Stimulated activated effector memory CD8-positive, alpha-beta T cell treated with anti-CD3 and anti-CD28 coated beads, Interleukin-12 subunit alpha, Interleukin-12 subunit beta, amount 100 ng/mL, for 72 hours (primary cell): ENCODE measurements at regions not wholly inside any gene's neighbourhood (a gene's known extent, or its start where the extent isn't known, plus 50 kb on each side); places are given as distances from the start of the nearest gene placed in this dataset.

Experiments
- ATAC-seq: fragments of 150-1000 bp; cut with Tn5 transposase; 2 replicates; pipeline ENCODE4 v1.10.0; 2021
- DNase-seq, 2 donors: peaks; one replicate each; pipeline ENCODE4 v3.0.0; 2021 to 2022; ENCODE audit warnings: low spot score in 2 of 2
- H3K27ac Mint-ChIP-seq: one replicate; pipeline ENCODE4 v1.8.0; 2022; ENCODE audit warnings: mild to moderate bottlenecking, mixed read lengths
- H3K36me3 Mint-ChIP-seq: one replicate; pipeline ENCODE4 v1.8.0; 2022; ENCODE audit warnings: mild to moderate bottlenecking, mixed read lengths
- H3K4me1 Mint-ChIP-seq: one replicate; pipeline ENCODE4 v1.8.0; 2022; ENCODE audit warnings: mixed read lengths
- H3K4me3 Mint-ChIP-seq: one replicate; pipeline ENCODE4 v1.8.0; 2022; ENCODE audit warnings: mild to moderate bottlenecking, mixed read lengths
- H3K9me3 Mint-ChIP-seq: one replicate; pipeline ENCODE4 v1.8.0; 2022; ENCODE audit warnings: mixed read lengths

DNA sequence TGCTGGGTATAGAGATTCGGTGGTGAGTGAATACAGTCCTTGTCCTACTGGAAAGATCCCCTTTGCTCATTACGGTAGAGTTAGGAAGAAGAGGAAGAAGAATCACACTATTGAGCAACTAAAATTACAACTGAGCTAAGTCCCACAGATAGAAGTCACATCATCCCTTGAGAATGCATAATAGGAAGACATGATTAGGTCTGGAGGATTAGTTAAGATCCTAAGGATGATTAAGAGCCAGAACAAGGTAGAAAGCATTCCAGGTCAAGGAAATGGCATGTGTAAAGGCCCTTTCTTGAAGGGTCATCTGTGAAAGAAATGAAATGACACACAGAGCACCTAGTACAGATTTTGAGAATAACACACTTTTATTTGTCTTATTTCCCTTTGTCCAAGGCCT lies 503.5 kb downstream of the HAPSTR1 start:
- ATAC-seq = no peak
- Mint-ChIP-seq H3K36me3 (no peaks in the 10 kb centered on the region), H3K4me1 (no peaks in the 10 kb centered on the region), H3K9me3 (peaks cover 6% of the 10 kb centered on the region), H3K27ac (no peak overlapping the region), H3K4me3 (no peak overlapping the region)
- DNase-seq = no peak

DNA sequence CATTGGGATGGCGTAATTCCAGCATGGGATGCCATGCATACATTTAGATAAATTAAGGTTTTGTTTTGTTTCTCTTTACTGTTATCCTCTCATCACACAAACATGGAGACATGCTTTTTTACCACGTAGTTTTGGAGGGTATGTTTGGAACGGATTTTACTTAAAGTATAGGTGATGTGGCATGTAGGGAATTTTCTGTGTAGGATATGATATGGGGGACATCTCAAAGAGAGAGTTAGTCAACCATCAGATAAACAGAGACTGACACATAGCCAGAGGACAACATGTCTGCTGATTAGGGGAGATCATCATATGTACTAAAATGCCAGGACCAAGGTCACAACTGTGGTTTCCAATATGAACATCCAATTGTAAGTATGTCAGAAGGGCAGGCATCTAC lies 503.9 kb downstream of the HAPSTR1 start:
- Mint-ChIP-seq H3K36me3 (no peaks in the 10 kb centered on the region), H3K4me3 (no peak overlapping the region), H3K4me1 (no peaks in the 10 kb centered on the region), H3K27ac (no peak overlapping the region), H3K9me3 (peaks cover 3% of the 10 kb centered on the region)
- DNase-seq (no peak), ATAC-seq (no peak)

DNA sequence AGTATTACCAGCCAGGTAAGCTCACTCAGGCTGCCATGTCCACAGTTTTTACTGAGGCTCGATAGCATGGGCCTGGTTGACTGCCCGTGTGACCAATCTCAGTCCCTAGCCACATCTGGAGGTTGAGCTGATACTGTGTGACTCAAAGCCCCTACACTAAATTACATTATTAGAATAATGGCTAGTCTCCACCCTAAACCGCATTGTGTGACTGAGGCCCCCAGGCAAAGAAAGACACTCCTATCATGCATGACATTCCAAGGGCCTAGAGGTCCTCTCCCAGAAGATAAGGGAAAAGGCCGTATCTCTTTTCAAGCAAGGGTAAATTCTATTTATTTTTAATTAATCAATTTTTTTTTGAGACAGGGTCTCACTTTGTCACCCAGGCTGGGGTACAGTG lies 505.3 kb downstream of the HAPSTR1 start:
- DNase-seq (no peak), ATAC-seq (no peak)
- no peak overlapping the region for H3K27ac Mint-ChIP-seq
- no peaks in the 10 kb centered on the region for H3K36me3 Mint-ChIP-seq
- no peaks in the 10 kb centered on the region for H3K4me1 Mint-ChIP-seq
- H3K9me3 Mint-ChIP-seq = peaks cover 2% of the 10 kb centered on the region
- no peak overlapping the region for H3K4me3 Mint-ChIP-seq

DNA sequence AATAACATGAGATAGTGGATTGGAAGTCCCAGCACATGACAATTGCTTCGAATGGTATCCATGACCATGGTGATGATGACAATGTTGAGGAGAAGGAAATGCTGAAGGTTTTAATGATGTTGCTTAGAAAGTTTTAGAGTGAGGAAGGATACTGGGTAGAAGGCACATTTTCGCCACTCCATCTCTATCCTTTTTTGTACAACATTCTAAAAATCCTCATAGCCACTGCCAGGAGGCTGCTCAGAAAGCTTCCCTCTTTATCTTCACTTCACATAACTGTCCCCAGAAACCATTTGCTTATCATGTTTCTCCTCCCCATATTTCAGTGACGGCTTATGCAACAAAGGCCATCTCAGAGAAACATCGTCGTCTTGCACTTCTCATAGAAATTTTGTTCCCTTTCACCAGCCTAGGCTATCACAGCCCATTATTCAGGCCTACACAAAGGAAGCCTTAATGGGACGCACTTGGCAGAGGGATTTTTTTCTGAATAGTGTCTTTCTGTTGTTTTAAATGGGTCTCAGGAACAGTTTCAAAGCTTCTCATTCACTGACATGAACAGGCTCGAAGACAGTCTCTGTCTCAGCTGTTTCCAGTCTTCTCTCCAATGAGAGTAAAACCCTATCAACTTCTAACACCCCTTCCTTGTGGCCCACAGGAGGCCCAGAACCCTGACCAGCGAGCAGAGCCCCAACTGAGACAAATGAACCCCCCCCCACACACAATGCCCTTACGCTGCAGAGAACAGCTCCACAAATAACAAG lies 506.7 kb downstream of the HAPSTR1 start:
- ATAC-seq (no peak), DNase-seq (no peak)
- H3K4me3 Mint-ChIP-seq = no peak overlapping the region
- no peaks in the 10 kb centered on the region for H3K36me3 Mint-ChIP-seq
- no peak overlapping the region for H3K27ac Mint-ChIP-seq
- H3K9me3 Mint-ChIP-seq = peaks cover 2% of the 10 kb centered on the region
- H3K4me1 Mint-ChIP-seq = no peaks in the 10 kb centered on the region

DNA sequence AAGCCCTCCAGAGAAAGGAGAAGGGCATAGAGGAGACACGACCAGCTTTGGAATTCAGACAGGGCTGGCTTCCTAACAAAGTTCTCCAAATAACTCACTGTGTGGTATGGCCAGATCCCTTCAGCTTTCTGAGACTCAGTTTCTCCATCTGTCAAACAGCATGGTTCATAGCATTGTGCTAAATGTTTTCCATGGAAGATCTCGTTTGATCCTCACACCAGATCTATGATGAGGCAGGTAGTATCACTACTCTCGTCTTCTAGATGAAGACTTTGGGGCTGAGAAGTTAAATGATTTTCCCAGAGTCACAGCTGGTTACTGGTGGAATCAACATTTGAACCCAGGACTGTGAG lies 507.3 kb downstream of the HAPSTR1 start:
- ATAC-seq = no peak
- no peak overlapping the region for H3K27ac Mint-ChIP-seq
- no peak for DNase-seq
- H3K36me3 Mint-ChIP-seq = no peaks in the 10 kb centered on the region
- H3K4me1 Mint-ChIP-seq = no peaks in the 10 kb centered on the region
- peaks cover 2% of the 10 kb centered on the region for H3K9me3 Mint-ChIP-seq
- no peak overlapping the region for H3K4me3 Mint-ChIP-seq

DNA sequence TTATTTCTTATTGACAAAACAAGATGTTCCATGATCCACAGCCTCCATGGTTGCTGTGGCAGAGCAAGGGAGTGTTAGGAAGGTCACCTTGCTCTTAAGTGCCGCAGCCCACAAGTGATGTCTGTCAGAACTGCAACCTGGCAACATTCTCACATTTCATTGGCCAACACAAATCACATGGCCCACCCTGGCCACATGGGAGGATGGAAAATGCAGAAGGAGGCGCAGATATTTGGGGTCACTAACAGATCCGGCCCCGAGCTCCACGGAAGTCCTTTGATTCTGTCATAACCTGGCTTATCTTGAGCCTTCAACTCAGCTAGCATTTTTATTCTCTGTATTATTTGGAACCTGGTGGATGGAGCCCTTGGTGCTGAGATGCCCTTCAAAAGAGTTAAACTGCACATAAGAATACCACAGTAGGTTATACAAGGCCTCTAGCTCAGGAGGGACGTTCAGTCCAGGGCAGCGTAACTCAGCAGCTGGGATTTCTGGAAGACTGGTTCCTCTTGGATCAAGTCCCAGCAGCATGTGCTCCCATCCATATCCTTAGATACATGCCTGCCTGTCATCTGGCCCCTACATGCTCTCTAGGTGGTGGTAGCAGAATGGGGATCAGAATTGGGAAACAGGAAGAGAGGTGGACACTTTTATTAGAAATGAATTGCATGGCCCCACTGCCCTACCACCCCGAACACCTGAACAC lies 508.1 kb downstream of the HAPSTR1 start:
- no peak for DNase-seq
- no peaks in the 10 kb centered on the region for H3K36me3 Mint-ChIP-seq
- no peaks in the 10 kb centered on the region for H3K9me3 Mint-ChIP-seq
- no peak overlapping the region for H3K4me3 Mint-ChIP-seq
- no peaks in the 10 kb centered on the region for H3K4me1 Mint-ChIP-seq
- H3K27ac Mint-ChIP-seq = no peak overlapping the region
- no peak for ATAC-seq

DNA sequence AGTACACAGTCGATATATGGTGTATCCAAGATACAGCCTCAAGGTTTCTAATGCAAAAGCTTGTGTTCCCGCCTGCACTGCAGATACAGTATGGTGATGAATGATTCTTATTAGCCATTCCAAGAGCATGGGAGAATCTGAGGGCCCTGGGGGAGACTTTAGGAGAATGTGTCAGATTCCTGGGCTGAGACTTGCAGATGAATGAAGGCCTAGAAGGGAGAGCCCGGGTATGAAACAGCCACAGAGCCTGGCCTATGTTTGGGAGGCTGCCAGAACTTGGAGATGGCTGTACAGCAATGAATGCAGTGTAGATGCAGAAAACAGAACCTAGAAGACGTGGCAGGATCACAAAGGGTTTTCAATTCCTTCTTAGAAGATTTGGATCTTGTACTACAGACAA lies 510.7 kb downstream of the HAPSTR1 start:
- Mint-ChIP-seq H3K9me3 (peaks cover 2% of the 10 kb centered on the region), H3K4me1 (no peaks in the 10 kb centered on the region), H3K4me3 (no peak overlapping the region), H3K27ac (no peak overlapping the region), H3K36me3 (no peaks in the 10 kb centered on the region)
- ATAC-seq = no peak
- DNase-seq = no peak

DNA sequence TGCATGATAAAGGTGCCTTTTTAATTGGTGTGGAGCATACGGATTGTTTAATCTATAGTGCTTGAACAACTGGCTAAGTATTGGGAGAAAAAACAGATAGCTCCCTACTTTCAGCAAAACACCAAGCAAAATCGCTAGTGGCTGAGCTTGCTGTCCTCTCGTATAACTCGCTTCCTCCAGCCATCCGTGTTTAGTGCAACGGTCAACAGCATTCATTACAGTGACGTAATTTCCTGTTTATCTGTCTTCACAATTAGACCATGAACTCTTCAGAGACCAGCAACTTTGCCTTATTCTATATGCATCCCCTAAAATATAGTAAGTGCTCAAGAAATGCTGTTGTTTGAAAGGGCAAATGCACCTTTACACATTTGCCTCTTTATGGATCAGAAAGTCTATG lies 511.9 kb downstream of the HAPSTR1 start:
- DNase-seq (no peak), ATAC-seq (no peak)
- no peak overlapping the region for H3K27ac Mint-ChIP-seq
- no peaks in the 10 kb centered on the region for H3K36me3 Mint-ChIP-seq
- no peak overlapping the region for H3K4me3 Mint-ChIP-seq
- no peaks in the 10 kb centered on the region for H3K4me1 Mint-ChIP-seq
- peaks cover 2% of the 10 kb centered on the region for H3K9me3 Mint-ChIP-seq

DNA sequence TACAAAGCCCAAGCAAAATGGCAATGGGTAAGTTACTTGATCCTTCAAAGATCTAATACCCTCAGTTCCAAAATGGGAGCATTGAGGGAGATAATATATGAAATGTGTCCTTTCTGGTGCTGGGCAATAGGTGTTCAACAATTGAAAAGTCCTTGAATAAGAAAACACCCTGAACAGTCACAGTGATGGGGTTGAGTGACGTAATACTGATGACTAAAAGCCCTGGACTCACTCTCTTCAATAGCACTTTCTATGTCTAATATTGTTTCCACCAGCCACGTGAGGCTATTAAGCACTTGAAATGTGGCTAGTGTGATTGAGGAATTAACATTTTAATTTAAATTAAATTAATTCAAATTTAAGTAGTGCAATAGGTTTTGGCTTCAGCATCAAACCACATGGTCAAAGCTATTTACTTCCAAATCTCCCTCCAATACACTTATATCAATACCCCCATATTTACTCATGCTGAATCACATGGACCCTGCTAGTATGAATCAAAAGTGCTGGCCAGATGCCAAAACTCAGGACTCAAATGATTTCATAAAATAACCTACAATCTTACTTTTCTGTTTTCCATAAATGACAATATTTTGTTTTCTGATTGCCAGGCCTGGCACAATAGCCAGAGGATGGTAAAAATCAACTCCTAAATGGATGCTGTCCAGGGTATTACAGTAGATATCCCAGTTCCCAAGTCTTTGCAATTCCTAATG lies 516.2 kb downstream of the HAPSTR1 start:
- H3K9me3 Mint-ChIP-seq = peaks cover 8% of the 10 kb centered on the region
- H3K4me1 Mint-ChIP-seq = no peaks in the 10 kb centered on the region
- no peak for ATAC-seq
- no peaks in the 10 kb centered on the region for H3K36me3 Mint-ChIP-seq
- DNase-seq = no peak
- H3K27ac Mint-ChIP-seq = no peak overlapping the region
- no peak overlapping the region for H3K4me3 Mint-ChIP-seq

DNA sequence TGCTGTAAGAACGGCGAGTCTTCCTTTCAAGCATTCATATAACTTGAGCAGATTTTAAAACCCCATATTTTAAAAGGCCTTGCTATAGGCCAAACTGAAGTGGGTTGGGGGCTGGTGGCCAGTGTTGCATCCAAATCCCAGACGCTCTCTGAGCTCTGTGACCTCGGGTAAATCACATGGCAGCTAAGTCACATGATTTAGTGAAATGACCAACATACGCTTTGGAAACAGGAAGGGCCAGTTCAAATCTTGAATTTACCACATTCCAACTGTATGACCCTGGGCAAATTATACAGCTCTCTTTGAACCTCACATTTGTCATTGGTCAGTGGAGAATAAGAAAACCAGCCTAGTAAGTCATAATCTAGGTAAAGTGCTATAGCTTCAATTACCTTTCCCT lies 519.3 kb downstream of the HAPSTR1 start:
- ATAC-seq = no peak
- DNase-seq = no peak
- peaks cover 6% of the 10 kb centered on the region for H3K9me3 Mint-ChIP-seq
- H3K4me3 Mint-ChIP-seq = no peak overlapping the region
- no peak overlapping the region for H3K27ac Mint-ChIP-seq
- no peaks in the 10 kb centered on the region for H3K36me3 Mint-ChIP-seq
- H3K4me1 Mint-ChIP-seq = no peaks in the 10 kb centered on the region

DNA sequence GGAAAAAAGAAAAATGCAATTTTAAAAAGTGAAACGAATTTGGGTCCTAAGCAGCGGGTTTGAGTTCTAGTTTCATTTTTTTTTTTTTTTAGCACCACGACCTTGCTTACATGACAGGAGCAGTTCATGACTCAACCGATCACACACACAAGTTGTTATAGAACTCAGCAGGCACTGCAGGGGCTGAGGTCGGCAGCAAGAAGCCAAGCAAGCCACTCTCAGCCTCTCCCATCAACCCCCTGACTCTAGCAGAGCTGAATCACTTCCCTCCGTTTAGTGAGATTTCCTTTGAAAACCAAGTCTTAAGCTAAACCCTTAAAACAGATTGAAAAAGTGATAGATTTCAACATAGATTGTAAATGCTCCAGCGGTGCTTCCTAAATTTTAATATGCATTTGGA lies 520.8 kb downstream of the HAPSTR1 start:
- no peaks in the 10 kb centered on the region for H3K4me1 Mint-ChIP-seq

DNA sequence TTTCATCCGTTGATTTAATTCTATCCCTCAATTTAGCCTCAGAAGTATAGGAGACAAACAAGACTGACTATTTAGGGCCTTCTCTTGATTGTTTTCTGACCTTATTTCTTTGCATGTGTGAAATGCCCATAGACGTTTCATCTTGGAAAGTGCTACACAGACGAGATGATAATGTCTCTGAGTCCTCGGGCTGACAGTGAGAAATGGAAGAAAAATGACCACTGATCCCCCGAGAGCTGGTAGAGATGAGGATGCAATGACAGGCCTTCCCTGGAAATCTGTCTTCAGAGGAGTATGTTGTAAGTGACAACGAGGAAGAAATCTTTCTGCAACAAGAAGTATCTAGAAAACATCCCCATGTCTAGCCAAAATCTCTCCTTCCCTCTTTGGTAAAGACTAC lies 522.9 kb downstream of the HAPSTR1 start:
- DNase-seq (no peak), ATAC-seq (no peak)
- no peak overlapping the region for H3K27ac Mint-ChIP-seq
- peaks cover 2% of the 10 kb centered on the region for H3K9me3 Mint-ChIP-seq
- no peak overlapping the region for H3K4me3 Mint-ChIP-seq
- no peaks in the 10 kb centered on the region for H3K36me3 Mint-ChIP-seq
- no peaks in the 10 kb centered on the region for H3K4me1 Mint-ChIP-seq

More for the DNA sequence above, 520.8 kb downstream of the HAPSTR1 start:
- Mint-ChIP-seq H3K36me3 (no peaks in the 10 kb centered on the region), H3K9me3 (peaks cover 8% of the 10 kb centered on the region), H3K27ac (no peak overlapping the region), H3K4me3 (no peak overlapping the region)
- DNase-seq (no peak), ATAC-seq (no peak)

DNA sequence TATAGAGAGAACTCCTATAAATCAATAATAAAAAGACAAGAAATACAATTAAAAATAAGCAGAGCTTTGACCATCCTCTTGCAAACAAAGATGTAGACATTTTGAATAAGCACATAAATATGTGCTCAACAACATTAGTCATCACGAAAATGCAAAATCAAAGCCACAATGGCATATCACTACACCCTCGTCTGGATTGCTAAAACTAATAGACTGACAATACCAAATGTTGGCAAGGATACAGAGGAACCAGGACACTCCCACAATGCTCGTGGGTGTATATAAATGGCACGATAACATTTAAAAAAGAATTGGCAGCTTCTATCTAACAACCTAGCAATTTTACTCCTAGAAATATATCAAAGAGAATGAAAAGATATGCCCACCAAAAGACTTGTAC lies 530.8 kb downstream of the HAPSTR1 start:
- ATAC-seq (no peak), DNase-seq (no peak)
- H3K27ac Mint-ChIP-seq = no peak overlapping the region
- H3K36me3 Mint-ChIP-seq = no peaks in the 10 kb centered on the region
- no peaks in the 10 kb centered on the region for H3K4me1 Mint-ChIP-seq
- no peak overlapping the region for H3K4me3 Mint-ChIP-seq
- peaks cover 3% of the 10 kb centered on the region for H3K9me3 Mint-ChIP-seq

DNA sequence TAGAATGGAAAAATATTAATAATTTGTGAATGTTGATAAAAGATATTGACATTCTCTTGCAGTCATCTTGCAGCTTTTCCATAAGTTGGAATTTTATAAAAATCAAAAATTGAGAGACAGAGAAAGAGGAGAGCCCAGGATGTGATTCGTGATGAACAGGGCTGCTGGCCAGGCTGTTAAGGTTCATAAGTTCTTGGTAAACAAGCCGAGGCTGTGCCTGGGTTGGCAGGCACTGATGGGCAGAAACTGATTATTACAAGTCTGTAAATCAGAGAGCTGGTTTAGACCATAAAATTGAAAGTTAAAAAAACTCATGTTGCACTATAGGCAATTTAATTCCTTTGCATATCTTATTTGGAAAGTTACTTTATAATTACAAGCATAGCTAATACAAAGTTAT lies 533.7 kb downstream of the HAPSTR1 start:
- H3K4me1 Mint-ChIP-seq = no peaks in the 10 kb centered on the region
- DNase-seq (no peak), ATAC-seq (no peak)
- H3K9me3 Mint-ChIP-seq = peaks cover 3% of the 10 kb centered on the region
- no peak overlapping the region for H3K4me3 Mint-ChIP-seq
- H3K27ac Mint-ChIP-seq = no peak overlapping the region
- H3K36me3 Mint-ChIP-seq = no peaks in the 10 kb centered on the region

DNA sequence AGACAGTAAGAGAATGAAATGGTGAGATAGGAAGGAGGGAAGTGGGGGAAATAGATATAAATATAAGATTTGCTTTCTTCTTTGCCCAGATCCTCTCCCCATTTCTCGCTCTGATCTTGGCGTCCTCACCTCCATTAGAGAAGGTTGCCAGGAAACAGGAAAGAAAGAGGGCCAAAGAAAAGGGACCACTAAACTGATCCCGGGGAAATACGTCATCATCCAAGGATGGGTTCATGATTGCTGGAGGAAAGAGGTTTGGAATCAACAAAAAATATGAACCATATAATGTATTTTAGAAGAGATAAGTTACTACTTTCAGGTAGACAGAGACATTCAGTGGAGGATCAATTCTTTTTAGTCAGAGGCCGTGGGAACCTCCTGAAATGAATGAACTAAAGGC lies 536.0 kb downstream of the HAPSTR1 start:
- DNase-seq = no peak
- H3K9me3 Mint-ChIP-seq = peaks cover 3% of the 10 kb centered on the region
- ATAC-seq = no peak
- no peaks in the 10 kb centered on the region for H3K4me1 Mint-ChIP-seq
- no peaks in the 10 kb centered on the region for H3K36me3 Mint-ChIP-seq
- no peak overlapping the region for H3K4me3 Mint-ChIP-seq
- no peak overlapping the region for H3K27ac Mint-ChIP-seq

DNA sequence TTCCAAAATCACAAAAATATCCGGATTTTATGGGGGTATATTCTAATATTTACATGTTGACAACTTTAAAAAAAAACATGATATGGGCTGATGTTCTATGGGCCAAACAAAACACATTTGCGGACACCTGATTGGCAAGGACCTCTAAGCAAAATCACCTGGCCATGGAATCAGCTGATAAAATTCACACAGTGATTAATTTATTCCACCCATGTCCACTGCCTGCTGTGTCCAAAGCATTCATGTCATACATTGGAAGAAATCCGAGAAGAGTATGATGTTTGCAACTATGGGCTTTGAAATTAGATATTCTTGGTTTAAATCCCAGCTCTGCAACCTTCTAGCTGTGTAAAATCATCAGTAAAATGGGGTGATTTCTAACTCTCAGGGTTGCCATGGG lies 538.7 kb downstream of the HAPSTR1 start:
- Mint-ChIP-seq H3K9me3 (peaks cover 7% of the 10 kb centered on the region), H3K36me3 (no peaks in the 10 kb centered on the region), H3K4me1 (no peaks in the 10 kb centered on the region), H3K4me3 (no peak overlapping the region), H3K27ac (no peak overlapping the region)
- ATAC-seq = no peak
- no peak for DNase-seq
